CD4-positive, alpha-beta T cell (primary cell): ENCODE measurements at regions not wholly inside any gene's neighbourhood (a gene's known extent, or its start where the extent isn't known, plus 50 kb on each side); places are given as distances from the start of the nearest gene placed in this dataset.

ENCODE experiments used
- ATAC-seq: fragments of 200-7000 bp; cut with Tn5 transposase; one replicate; pipeline ENCODE4 v1.10.0; 2022; ENCODE audit warnings: mild to moderate bottlenecking; ENCODE audit not compliant: poor library complexity
- CTCF ChIA-PET: fragments of 350-600 bp; sonication (Branson Sonifier 250); formaldehyde crosslinking; loops from one replicate; lab custom pipeline; 2021; ENCODE audit warnings: antibody characterized with exemption, inconsistent platforms; lab: Charles Lee
- POLR2A ChIA-PET: fragments of 350-600 bp; sonication (Branson Sonifier 250); formaldehyde crosslinking; loops from one replicate; lab custom pipeline; 2021; ENCODE audit warnings: antibody characterized with exemption, inconsistent platforms; lab: Charles Lee
- DNase-seq, 14 experiments: peaks; one replicate each; pipeline ENCODE4 v3.0.0-alpha.2; 2013 to 2020; ENCODE audit warnings: mixed read lengths in 2 of 14
- H3K27ac ChIP-seq, 2 donors: one replicate each; pipeline versions ENCODE4 v1.5.1 to v1.7.0; 2013; ENCODE audit warnings: low read length in 2 of 2, low read depth in 1 of 2, mild to moderate bottlenecking in 1 of 2
- H3K27me3 ChIP-seq, 2 experiments: 1 replicate in 1 of 2; 2 replicates in 1 of 2; pipeline versions ENCODE4 v1.6.1 to v1.7.0; 2013; ENCODE audit warnings: low read length in 2 of 2, control low read depth in 1 of 2, mild to moderate bottlenecking in 1 of 2, moderate library complexity in 1 of 2; ENCODE audit not compliant: insufficient read depth in 2 of 2, control insufficient read depth in 1 of 2
- H3K36me3 ChIP-seq: one replicate; pipeline ENCODE4 v1.6.1; 2013; ENCODE audit warnings: low read length, control low read depth; ENCODE audit not compliant: insufficient read depth
- H3K4me1 ChIP-seq: one replicate; pipeline ENCODE4 v1.6.1; 2013; ENCODE audit warnings: low read length, control low read depth; ENCODE audit not compliant: insufficient read depth
- H3K4me3 ChIP-seq: one replicate; pipeline ENCODE4 v1.5.1; 2013; ENCODE audit warnings: mild to moderate bottlenecking, low read length, moderate library complexity
- H3K9me3 ChIP-seq, 2 experiments: 1 replicate in 1 of 2; 2 replicates in 1 of 2; pipeline versions ENCODE4 v1.6.1 to v1.7.0; 2013; ENCODE audit warnings: low read length in 2 of 2, mild to moderate bottlenecking in 2 of 2, control low read depth in 1 of 2, moderate library complexity in 1 of 2; ENCODE audit not compliant: control insufficient read depth in 1 of 2, insufficient read depth in 1 of 2
- H3K27ac Mint-ChIP-seq: one replicate; pipeline ENCODE4 v1.8.0; 2020; ENCODE audit warnings: mixed read lengths
- H3K27me3 Mint-ChIP-seq: one replicate; pipeline ENCODE4 v1.8.0; 2021; ENCODE audit warnings: mixed read lengths
- H3K36me3 Mint-ChIP-seq: one replicate; pipeline ENCODE4 v1.8.0; 2021; ENCODE audit warnings: low read depth, mixed read lengths
- H3K4me1 Mint-ChIP-seq: one replicate; pipeline ENCODE4 v1.8.0; 2021; ENCODE audit warnings: low read depth, mixed read lengths
- H3K4me3 Mint-ChIP-seq: one replicate; pipeline ENCODE4 v1.8.0; 2020; ENCODE audit warnings: mild to moderate bottlenecking, mixed read lengths
- H3K9me3 Mint-ChIP-seq: one replicate; pipeline ENCODE4 v1.8.0; 2020; ENCODE audit warnings: mixed read lengths
- CTCF ChIP-seq: fragments of 200-600 bp; IDR thresholded peaks from one replicate; pipeline ENCODE4 v1.8.0; 2022; ENCODE audit warnings: antibody characterized with exemption, mild to moderate bottlenecking
- intact Hi-C, 2 experiments: fragments of 100-400 bp; cut with DNase I in 1 of 2; cut with micrococcal nuclease in 1 of 2; formaldehyde crosslinking; loops; one replicate each; pipeline versions ENCODE4 v1.15.1 to v1.9.0; 2023 to 2025; cut with DNase I, micrococcal nuclease

- ATAC-seq (no peak), DNase-seq (no peak)
- H3K27me3 ChIP-seq = peaks cover 0 to 5% of the 10 kb centered on the region in 2 experiments
- H3K9me3 Mint-ChIP-seq = no peaks in the 10 kb centered on the region
- POLR2A ChIA-PET = no interaction called here
- H3K27ac ChIP-seq = no peak overlapping the region
- no peak for TF ChIP-seq CTCF
- H3K4me1 ChIP-seq = no peaks in the 10 kb centered on the region
- H3K4me3 ChIP-seq = no peak overlapping the region
- no peaks in the 10 kb centered on the region for H3K9me3 ChIP-seq
- H3K4me1 Mint-ChIP-seq = no peaks in the 10 kb centered on the region
- peaks cover 46% of the 10 kb centered on the region for H3K27me3 Mint-ChIP-seq
- no peak overlapping the region for H3K27ac Mint-ChIP-seq
- intact Hi-C loops = no loop called here
- CTCF ChIA-PET = interaction anchor here (0.7 kb wide), 1 partner anchor 26 kb away, joined by 3 read pairs; no protein-coding TSS in a partner anchor
- H3K36me3 Mint-ChIP-seq = no peaks in the 10 kb centered on the region
- no peak overlapping the region for H3K4me3 Mint-ChIP-seq
- H3K36me3 ChIP-seq = no peaks in the 10 kb centered on the region
Measured at GRCh38 chr5:77942578-77943239, 166.6 kb upstream of the TBCA start.

- Histone ChIP-seq H3K36me3 (no peaks in the 10 kb centered on the region), H3K4me1 (peaks cover 9% of the 10 kb centered on the region), H3K27me3 (peaks cover 0 to 5% of the 10 kb centered on the region in 2 experiments), H3K4me3 (no peak overlapping the region), H3K27ac (no peak overlapping the region), H3K9me3 (no peaks in the 10 kb centered on the region)
- Mint-ChIP-seq H3K36me3 (no peaks in the 10 kb centered on the region), H3K27ac (no peak overlapping the region), H3K4me3 (no peak overlapping the region), H3K4me1 (peaks cover 10% of the 10 kb centered on the region), H3K27me3 (peaks cover 25% of the 10 kb centered on the region), H3K9me3 (no peaks in the 10 kb centered on the region)
- ChIA-PET POLR2A (interaction anchor here (1.3 kb wide), 1 partner anchor 12 kb away, joined by 3 read pairs; no protein-coding TSS in a partner anchor), CTCF (no interaction called here)
- ATAC-seq (no peak), DNase-seq (no peak)
- no peak for TF ChIP-seq CTCF
- intact Hi-C loops = no loop called here
Measured at GRCh38 chr5:77937015-77937908, 161.1 kb upstream of the TBCA start.

GRCh38 chr5:77936365-77936693 is 160.2 kb upstream of the TBCA start:
- peaks cover 0 to 5% of the 10 kb centered on the region in 2 experiments for H3K27me3 ChIP-seq
- H3K27ac Mint-ChIP-seq = peak overlapping the region; percentile 8

More at GRCh38 chr5:77936365-77936693, 160.2 kb upstream of the TBCA start:
- intact Hi-C loops = no loop called here
- no peaks in the 10 kb centered on the region for H3K9me3 Mint-ChIP-seq
- DNase-seq (no peak), ATAC-seq (peak; percentile 37)
- H3K4me1 Mint-ChIP-seq = peaks cover 10% of the 10 kb centered on the region
- H3K27me3 Mint-ChIP-seq = peaks cover 16% of the 10 kb centered on the region
- no peak overlapping the region for H3K4me3 Mint-ChIP-seq
- Histone ChIP-seq H3K9me3 (no peaks in the 10 kb centered on the region), H3K27ac (no peak overlapping the region), H3K4me1 (peaks cover 9% of the 10 kb centered on the region), H3K36me3 (no peaks in the 10 kb centered on the region), H3K4me3 (no peak overlapping the region)
- TF ChIP-seq CTCF = no peak
- CTCF ChIA-PET = no interaction called here
- POLR2A ChIA-PET = interaction anchor here (1.3 kb wide), 1 partner anchor 11 kb away, joined by 3 read pairs; no protein-coding TSS in a partner anchor
- no peaks in the 10 kb centered on the region for H3K36me3 Mint-ChIP-seq
